Activated B cell treated with CpG ODN at 0.5 μM for 24 hours (primary cell): ENCODE measurements at regions not wholly inside any gene's neighbourhood (a gene's known extent, or its start where the extent isn't known, plus 50 kb on each side); places are given as distances from the start of the nearest gene placed in this dataset.

ENCODE experiments used
- ATAC-seq: fragments of 200-7000 bp; cut with Tn5 transposase; one replicate; pipeline ENCODE4 v1.10.0; 2021; ENCODE audit warnings: low read depth, mild to moderate bottlenecking, moderate library complexity
- CTCF ChIA-PET: fragments of 350-600 bp; sonication (Branson Sonifier 250); formaldehyde crosslinking; loops from one replicate; lab custom pipeline; 2021; ENCODE audit warnings: antibody characterized with exemption; lab: Charles Lee
- POLR2A ChIA-PET: fragments of 350-600 bp; sonication (Branson Sonifier 250); formaldehyde crosslinking; loops from one replicate; lab custom pipeline; 2021; ENCODE audit warnings: antibody characterized with exemption; lab: Charles Lee
- DNase-seq: peaks from one replicate; pipeline ENCODE4 v3.0.0; 2022
- H3K27ac Mint-ChIP-seq: one replicate; pipeline ENCODE4 v1.8.0; 2020; ENCODE audit warnings: mixed read lengths
- H3K27me3 Mint-ChIP-seq: one replicate; pipeline ENCODE4 v1.8.0; 2021; ENCODE audit warnings: mixed read lengths
- H3K36me3 Mint-ChIP-seq: one replicate; pipeline ENCODE4 v1.8.0; 2021; ENCODE audit warnings: low read depth, mixed read lengths
- H3K4me1 Mint-ChIP-seq: one replicate; pipeline ENCODE4 v1.8.0; 2021; ENCODE audit warnings: mixed read lengths
- H3K4me3 Mint-ChIP-seq: one replicate; pipeline ENCODE4 v1.8.0; 2020; ENCODE audit warnings: mild to moderate bottlenecking, mixed read lengths
- H3K9me3 Mint-ChIP-seq: one replicate; pipeline ENCODE4 v1.8.0; 2020; ENCODE audit warnings: mixed read lengths
- CTCF ChIP-seq: fragments of 200-600 bp; IDR thresholded peaks from one replicate; pipeline ENCODE4 v1.8.0; 2022; ENCODE audit warnings: antibody characterized with exemption, mild to moderate bottlenecking
- intact Hi-C: fragments of 100-400 bp; cut with micrococcal nuclease; formaldehyde crosslinking; loops from one replicate; pipeline ENCODE4 v1.15.1; 2024

- no peak for TF ChIP-seq CTCF
- Mint-ChIP-seq H3K27me3 (peaks cover 9% of the 10 kb centered on the region), H3K4me3 (no peak overlapping the region), H3K4me1 (no peaks in the 10 kb centered on the region), H3K36me3 (no peaks in the 10 kb centered on the region), H3K9me3 (no peaks in the 10 kb centered on the region), H3K27ac (no peak overlapping the region)
- intact Hi-C loops = no loop called here
- no peak for ATAC-seq
- CTCF ChIA-PET = no interaction called here
- DNase-seq = no peak
- POLR2A ChIA-PET = no interaction called here
These were observed 166.4 kb upstream of the LMNTD1 start for GRCh38 chr12:25719505-25719904.

GRCh38 chr12:25723336-25723735 lies 170.3 kb upstream of the LMNTD1 start:
- H3K9me3 Mint-ChIP-seq = no peaks in the 10 kb centered on the region
- intact Hi-C loops = no loop called here
- H3K4me3 Mint-ChIP-seq = no peak overlapping the region
- ChIA-PET CTCF (no interaction called here), POLR2A (interaction anchor here (0.6 kb wide), 1 partner anchor 171 kb away, joined by 3 read pairs; no protein-coding TSS in a partner anchor)
- H3K36me3 Mint-ChIP-seq = no peaks in the 10 kb centered on the region
- TF ChIP-seq CTCF = no peak
- no peak overlapping the region for H3K27ac Mint-ChIP-seq
- no peak for ATAC-seq
- H3K27me3 Mint-ChIP-seq = peaks cover 9% of the 10 kb centered on the region
- H3K4me1 Mint-ChIP-seq = no peaks in the 10 kb centered on the region
- no peak for DNase-seq

GRCh38 chr12:25723921-25724491 lies 170.9 kb upstream of the LMNTD1 start:
- no peak for ATAC-seq

GRCh38 chr12:25725470-25725869 lies 172.4 kb upstream of the LMNTD1 start:
- Mint-ChIP-seq H3K36me3 (no peaks in the 10 kb centered on the region), H3K9me3 (no peaks in the 10 kb centered on the region), H3K4me1 (no peaks in the 10 kb centered on the region), H3K27me3 (peaks cover 5% of the 10 kb centered on the region), H3K4me3 (no peak overlapping the region), H3K27ac (no peak overlapping the region)
- no peak for TF ChIP-seq CTCF
- CTCF ChIA-PET = no interaction called here
- ATAC-seq (no peak), DNase-seq (no peak)
- POLR2A ChIA-PET = no interaction called here
- intact Hi-C loops = no loop called here

More at GRCh38 chr12:25723921-25724491, 170.9 kb upstream of the LMNTD1 start:
- ChIA-PET CTCF (no interaction called here), POLR2A (interaction anchor here (0.6 kb wide), 1 partner anchor 171 kb away, joined by 3 read pairs; no protein-coding TSS in a partner anchor)
- Mint-ChIP-seq H3K36me3 (no peaks in the 10 kb centered on the region), H3K9me3 (no peaks in the 10 kb centered on the region), H3K27ac (no peak overlapping the region), H3K27me3 (peaks cover 6% of the 10 kb centered on the region), H3K4me1 (no peaks in the 10 kb centered on the region), H3K4me3 (no peak overlapping the region)
- no peak for DNase-seq
- intact Hi-C loops = no loop called here
- no peak for TF ChIP-seq CTCF

- ChIA-PET POLR2A (no interaction called here), CTCF (no interaction called here)
- intact Hi-C loops = no loop called here
- no peak for ATAC-seq
- no peak for DNase-seq
- Mint-ChIP-seq H3K27me3 (peaks cover 5% of the 10 kb centered on the region), H3K9me3 (no peaks in the 10 kb centered on the region), H3K27ac (no peak overlapping the region), H3K4me1 (no peaks in the 10 kb centered on the region), H3K4me3 (no peak overlapping the region), H3K36me3 (no peaks in the 10 kb centered on the region)
- TF ChIP-seq CTCF = no peak
These were observed 172.8 kb upstream of the LMNTD1 start for GRCh38 chr12:25725931-25726330.
